ENCODE measurements at regions not wholly inside any gene's neighbourhood (a gene's known extent, or its start where the extent isn't known, plus 50 kb on each side); places are given as distances from the start of the nearest gene placed in this dataset.

GRCh38 chr4:175139205-175139604, 221.0 kb downstream of the ADAM29 start:
- in situ Hi-C loops (cut with MboI; ENCODE audit: low sequenced_read_pairs, unreplicated experiment), result no loop called here
- DNase-seq (ENCODE audit: low spot score), result no peak
- no peak for TF ChIP-seq CTCF (IDR thresholded peaks at IDR 0.05; ENCODE audit: borderline replicate concordance, control extremely low read depth, extremely low read depth, insufficient read depth, missing control alignments)

- in situ Hi-C loops (cut with MboI; ENCODE audit: low sequenced_read_pairs, unreplicated experiment), result no loop called here
- no peak for TF ChIP-seq CTCF (IDR thresholded peaks at IDR 0.05; ENCODE audit: borderline replicate concordance, control extremely low read depth, extremely low read depth, insufficient read depth, missing control alignments)
- no peak for DNase-seq (ENCODE audit: low spot score)
Measured at GRCh38 chr4:175143116-175143515, 225.0 kb downstream of the ADAM29 start.

GRCh38 chr4:175146799-175147198, 228.6 kb downstream of the ADAM29 start:
- no peak for DNase-seq (ENCODE audit: low spot score)
- no peak for TF ChIP-seq CTCF (IDR thresholded peaks at IDR 0.05; ENCODE audit: borderline replicate concordance, control extremely low read depth, extremely low read depth, insufficient read depth, missing control alignments)
- in situ Hi-C loops (cut with MboI; ENCODE audit: low sequenced_read_pairs, unreplicated experiment), result no loop called here

GRCh38 chr4:175147233-175147632, 229.1 kb downstream of the ADAM29 start:
- in situ Hi-C loops (cut with MboI; ENCODE audit: low sequenced_read_pairs, unreplicated experiment), result no loop called here
- DNase-seq (ENCODE audit: low spot score), result no peak
- no peak for TF ChIP-seq CTCF (IDR thresholded peaks at IDR 0.05; ENCODE audit: borderline replicate concordance, control extremely low read depth, extremely low read depth, insufficient read depth, missing control alignments)

- in situ Hi-C loops (cut with MboI; ENCODE audit: low sequenced_read_pairs, unreplicated experiment), result no loop called here
- DNase-seq (ENCODE audit: low spot score), result no peak
- TF ChIP-seq CTCF (IDR thresholded peaks at IDR 0.05; ENCODE audit: borderline replicate concordance, control extremely low read depth, extremely low read depth, insufficient read depth, missing control alignments), result no peak
Measured at GRCh38 chr4:175166020-175166419, 247.9 kb downstream of the ADAM29 start.

- no peak for DNase-seq (ENCODE audit: low spot score)
- in situ Hi-C loops (cut with MboI; ENCODE audit: low sequenced_read_pairs, unreplicated experiment), result no loop called here
- TF ChIP-seq CTCF (IDR thresholded peaks at IDR 0.05; ENCODE audit: borderline replicate concordance, control extremely low read depth, extremely low read depth, insufficient read depth, missing control alignments), result no peak
Measured at GRCh38 chr4:175176710-175177109, 258.6 kb downstream of the ADAM29 start.

GRCh38 chr4:175190654-175191053, 272.5 kb downstream of the ADAM29 start:
- in situ Hi-C loops (cut with MboI; ENCODE audit: low sequenced_read_pairs, unreplicated experiment), result no loop called here
- no peak for TF ChIP-seq CTCF (IDR thresholded peaks at IDR 0.05; ENCODE audit: borderline replicate concordance, control extremely low read depth, extremely low read depth, insufficient read depth, missing control alignments)
- DNase-seq (ENCODE audit: low spot score), result no peak
